GM18508 (cell line): ENCODE measurements at regions not wholly inside any gene's neighbourhood (a gene's known extent, or its start where the extent isn't known, plus 50 kb on each side); places are given as distances from the start of the nearest gene placed in this dataset.

Experiments used
- ATAC-seq: cut with Tn5 transposase; IDR thresholded peaks from one replicate; pipeline ENCODE4 v1.9.1; 2021; ENCODE audit warnings: moderate number of reproducible peaks; ENCODE audit not compliant: insufficient read depth, unreplicated experiment

DNA sequence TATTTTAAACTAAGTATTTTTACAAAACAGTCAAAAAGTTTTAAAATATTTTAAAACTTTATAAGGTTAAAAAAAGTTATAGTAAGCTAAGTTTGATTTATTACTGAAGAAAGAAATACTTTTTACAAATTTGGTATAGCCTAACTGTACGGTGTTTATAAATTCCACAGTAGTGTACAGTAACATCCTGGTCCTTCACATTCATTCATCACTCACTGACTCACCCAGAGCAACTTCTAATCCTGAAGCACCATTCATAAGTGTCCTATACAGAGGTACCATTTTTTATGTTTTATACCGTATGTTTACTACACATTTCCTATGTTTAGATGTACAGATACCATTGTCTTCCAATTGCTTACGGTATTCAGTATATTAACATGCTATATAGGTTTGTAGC lies 170.0 kb downstream of the KLHL28 start:
- ATAC-seq = no peak

DNA sequence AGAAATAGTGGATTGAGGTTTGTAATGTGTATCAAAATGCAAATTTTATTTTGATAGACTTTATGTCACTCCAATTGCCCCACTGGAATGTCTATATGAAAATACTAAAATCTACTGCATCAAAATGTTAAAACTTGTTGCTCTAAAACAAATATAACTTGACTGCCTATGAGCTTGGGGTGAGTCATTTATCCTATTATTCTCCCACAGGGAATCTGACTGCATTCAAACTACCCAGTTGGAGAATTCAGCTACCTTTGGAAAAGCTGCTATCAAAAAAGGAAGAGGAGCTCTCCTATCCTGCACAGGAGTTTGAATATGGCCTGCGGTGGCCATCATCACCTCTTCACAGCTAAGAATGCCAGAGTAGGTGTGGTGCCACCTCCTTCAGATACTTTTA lies 173.1 kb downstream of the KLHL28 start:
- no peak for ATAC-seq

GRCh38 chr14:44785096-44785495 lies 176.7 kb downstream of the KLHL28 start:
- ATAC-seq = no peak

- ATAC-seq = no peak
Measured at GRCh38 chr14:44783901-44784300, 177.8 kb downstream of the KLHL28 start.

DNA sequence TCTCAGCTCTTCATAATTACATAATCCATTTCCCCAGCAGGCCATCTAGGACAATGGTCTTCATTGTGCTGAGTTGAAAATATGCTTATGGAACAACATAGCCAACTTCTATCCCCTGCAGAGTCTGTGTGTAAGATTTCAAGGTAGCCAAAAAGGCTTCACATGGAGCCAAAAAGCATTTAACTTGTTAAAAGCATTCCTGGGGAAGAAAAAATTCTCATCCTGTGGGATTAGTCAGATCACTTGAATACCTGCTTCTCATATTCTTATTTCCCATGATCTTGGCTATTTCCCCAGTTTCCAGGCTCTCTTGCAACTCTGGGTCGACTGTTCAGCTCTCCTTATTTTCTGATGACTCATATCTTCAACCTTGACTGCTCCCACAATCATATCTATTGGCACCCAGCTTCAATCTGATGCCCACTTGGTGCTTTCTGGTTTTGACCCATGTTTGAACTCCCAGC lies 178.9 kb downstream of the KLHL28 start:
- ATAC-seq = no peak

DNA sequence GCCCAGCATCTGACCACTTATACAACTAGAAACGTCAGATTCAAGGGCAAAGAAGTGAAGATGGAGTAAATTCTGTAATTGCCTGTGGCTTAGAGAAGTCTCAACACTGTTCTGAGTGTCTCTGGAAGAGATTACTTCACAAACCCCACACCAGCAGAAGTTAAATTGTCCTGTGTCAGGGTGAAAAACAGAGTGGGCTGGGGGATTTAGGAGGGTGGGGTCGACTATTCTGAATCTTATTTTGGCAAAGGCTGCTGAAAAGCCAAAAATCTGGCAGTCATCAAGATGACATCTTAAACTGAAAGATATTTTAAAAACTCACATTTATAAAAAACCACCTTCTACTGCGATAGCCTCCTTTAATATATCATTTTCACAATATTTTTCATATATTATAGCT lies 180.8 kb downstream of the KLHL28 start:
- no peak for ATAC-seq

GRCh38 chr14:44778604-44779003 lies 183.1 kb downstream of the KLHL28 start:
- ATAC-seq = no peak

GRCh38 chr14:44777584-44777983 lies 184.2 kb downstream of the KLHL28 start:
- no peak for ATAC-seq

DNA sequence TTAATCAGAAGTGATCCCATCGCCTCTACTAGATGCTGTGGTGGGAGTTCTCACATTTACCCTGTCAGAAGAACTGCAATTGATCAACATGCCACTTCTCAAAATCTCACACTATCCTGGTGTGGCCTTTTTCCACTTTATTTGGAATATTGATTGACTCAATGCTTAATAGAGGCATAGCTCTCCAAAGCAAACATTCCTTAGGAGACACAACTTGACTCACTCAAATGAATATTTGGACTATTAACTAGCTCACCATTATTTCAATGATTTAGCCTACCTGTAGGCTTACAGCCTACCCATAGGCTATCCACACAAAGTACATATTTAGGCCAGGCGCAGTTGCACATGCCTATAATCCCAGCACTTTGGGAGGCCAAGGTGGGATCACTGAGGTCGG lies 186.5 kb downstream of the KLHL28 start:
- ATAC-seq = no peak

DNA sequence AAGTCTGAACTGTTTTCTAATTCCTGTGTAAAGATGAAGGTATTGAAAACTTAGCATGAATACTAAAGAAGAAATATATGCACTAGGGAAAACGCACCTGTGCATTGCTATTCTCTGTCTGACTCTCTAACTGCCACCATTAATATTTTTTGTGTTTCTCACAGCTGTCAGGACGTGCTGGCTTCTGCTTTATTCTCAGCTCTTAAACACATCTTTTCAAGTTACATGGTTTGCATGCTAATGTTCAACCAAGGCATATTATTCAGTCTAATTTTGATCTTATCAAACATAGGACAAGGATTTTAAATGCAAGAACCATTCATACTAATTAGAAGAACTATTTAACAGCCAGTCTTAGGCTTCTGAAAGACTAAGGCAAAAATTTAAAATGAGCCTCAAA lies 187.4 kb downstream of the KLHL28 start:
- ATAC-seq = no peak

- ATAC-seq = no peak
Measured at GRCh38 chr14:44771496-44771895, 190.3 kb downstream of the KLHL28 start.

DNA sequence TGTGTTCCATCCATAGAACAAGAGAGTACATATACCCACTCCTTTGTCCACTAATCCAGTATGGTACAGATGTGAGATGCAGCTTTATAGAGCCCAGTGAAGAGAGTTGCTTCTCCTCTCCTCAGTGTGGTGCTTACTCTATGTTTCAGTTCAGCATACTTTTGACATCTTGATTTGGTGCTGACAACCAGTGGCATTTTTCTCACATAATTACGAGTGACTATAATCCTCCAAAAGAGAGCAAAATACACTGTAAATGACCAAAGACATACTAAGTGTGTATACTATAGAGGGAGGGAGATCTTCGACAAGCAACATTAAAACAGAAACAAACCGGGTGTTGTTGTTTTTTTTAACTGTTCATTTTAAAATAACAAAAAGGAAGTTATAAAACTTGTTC lies 191.5 kb downstream of the KLHL28 start:
- no peak for ATAC-seq

DNA sequence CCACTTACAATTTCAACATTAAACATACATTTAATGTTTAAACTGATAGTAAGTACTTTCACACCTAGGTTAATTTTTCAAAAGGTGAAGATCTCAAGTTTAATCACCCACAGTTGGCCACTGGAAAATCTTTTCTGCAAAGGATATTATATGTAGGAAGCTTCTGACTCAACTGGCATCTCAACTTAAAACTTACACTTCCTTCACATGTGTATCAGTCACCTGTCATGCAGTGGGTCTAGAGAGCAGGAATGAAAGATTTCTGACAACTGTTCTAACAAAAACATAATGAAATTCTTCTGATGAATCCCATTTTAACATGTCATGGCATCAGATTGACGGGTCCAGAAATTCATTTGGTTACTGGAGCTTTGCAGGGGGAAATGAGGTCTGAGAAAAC lies 192.8 kb downstream of the KLHL28 start:
- ATAC-seq = no peak

- ATAC-seq = no peak
Measured at GRCh38 chr14:44767646-44768173, 194.0 kb downstream of the KLHL28 start.

- ATAC-seq = no peak
Measured at GRCh38 chr14:44766285-44766684, 195.5 kb downstream of the KLHL28 start.

- no peak for ATAC-seq
Measured at GRCh38 chr14:44763356-44763755, 198.4 kb downstream of the KLHL28 start.

DNA sequence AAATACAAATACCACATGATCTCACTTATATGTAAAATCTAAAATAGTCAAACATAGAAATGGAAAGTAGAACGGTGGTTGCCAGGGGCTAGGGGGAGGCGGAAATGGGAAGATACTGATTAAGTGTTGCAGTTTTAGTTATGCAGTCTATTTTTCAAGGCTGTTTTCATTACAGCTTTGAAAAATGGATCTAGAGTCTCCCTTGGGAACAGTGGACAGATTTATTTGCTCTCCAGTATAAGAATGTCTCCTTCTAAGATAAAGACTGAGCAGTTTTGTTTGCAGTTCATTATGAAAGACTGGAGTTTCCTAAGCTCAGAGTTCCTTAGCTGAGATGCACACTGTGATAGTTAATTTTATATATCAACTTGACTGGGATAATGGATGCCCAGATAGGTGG lies 202.5 kb downstream of the KLHL28 start:
- ATAC-seq = no peak

DNA sequence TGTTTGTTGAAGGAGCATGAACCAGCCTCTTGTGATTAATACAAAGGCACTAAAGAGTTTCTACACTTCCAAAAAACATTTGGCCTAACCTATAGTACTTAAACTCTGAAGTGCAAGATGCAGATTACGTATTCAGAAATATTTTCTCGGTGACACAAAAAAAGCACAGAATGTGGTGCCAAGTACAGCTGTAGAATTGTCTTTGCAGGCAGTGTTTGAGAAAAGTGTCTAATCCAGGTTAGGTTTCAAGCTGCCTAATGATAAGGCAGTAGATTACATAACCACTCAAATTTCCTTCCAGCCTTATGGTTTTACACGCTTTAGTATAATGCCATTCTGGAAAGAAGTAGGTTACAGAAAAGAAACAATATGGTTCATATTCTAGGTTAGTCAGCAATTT lies 205.2 kb downstream of the KLHL28 start:
- no peak for ATAC-seq

DNA sequence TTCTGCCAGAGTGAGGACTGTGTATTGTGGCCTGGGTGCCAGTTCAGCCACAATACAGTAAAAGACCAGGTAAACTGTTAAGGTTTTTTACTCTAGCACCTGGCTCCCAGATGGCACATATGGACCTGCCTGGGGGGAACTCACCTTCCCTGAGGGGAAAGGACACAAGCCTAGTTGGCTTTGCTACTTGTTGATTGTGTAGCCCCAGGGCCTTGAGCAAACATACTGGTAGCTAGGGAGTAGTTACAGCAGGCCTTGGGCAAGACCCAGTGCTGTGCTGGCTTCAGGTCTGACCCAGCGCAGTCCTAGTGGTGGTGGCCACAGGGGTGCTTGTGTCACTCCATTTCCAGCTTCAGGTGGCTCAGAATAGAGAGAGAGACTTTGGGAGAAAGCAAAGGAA lies 216.4 kb downstream of the KLHL28 start:
- ATAC-seq = no peak

- ATAC-seq = no peak
Measured at GRCh38 chr14:44742202-44742601, 219.5 kb downstream of the KLHL28 start.

DNA sequence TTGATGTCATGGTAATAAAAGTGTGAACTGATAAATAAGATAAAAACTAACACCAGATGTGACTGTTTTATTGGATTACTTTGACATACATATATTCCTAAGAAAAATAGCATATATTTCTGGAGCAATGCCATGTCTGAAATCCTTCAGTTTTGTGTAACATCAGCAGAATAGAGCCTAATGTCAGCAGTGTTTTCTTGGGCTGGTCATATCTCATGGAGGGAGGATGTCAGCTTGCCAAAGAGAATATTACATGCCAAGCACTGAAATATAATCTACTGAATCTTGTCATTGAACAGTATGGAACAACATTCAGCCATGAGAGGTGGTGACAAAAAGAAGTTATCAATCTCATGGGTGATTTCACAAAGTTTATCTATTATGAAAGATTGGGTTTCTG lies 220.3 kb downstream of the KLHL28 start:
- ATAC-seq = no peak

GRCh38 chr14:44736326-44736725 lies 225.4 kb downstream of the KLHL28 start:
- no peak for ATAC-seq

- no peak for ATAC-seq
Measured at GRCh38 chr14:44732144-44732543, 225.1 kb upstream of the FSCB start.
